HG03064 (cell line): ENCODE measurements at regions not wholly inside any gene's neighbourhood (a gene's known extent, or its start where the extent isn't known, plus 50 kb on each side); places are given as distances from the start of the nearest gene placed in this dataset.
"Not testable (repeated sequence)": the region's sequence is repeated elsewhere in the genome, so short reads cannot be mapped to it uniquely, and the experiment has no call there.

Source experiments
- ATAC-seq: cut with Tn5 transposase; IDR thresholded peaks from one replicate; pipeline ENCODE4 v1.9.1; 2021; ENCODE audit warnings: low read depth; ENCODE audit not compliant: unreplicated experiment

GRCh38 chr4:141448490-141448889 is 187.9 kb upstream of the IL15 start:
- no peak for ATAC-seq

GRCh38 chr4:141449927-141450326 is 186.5 kb upstream of the IL15 start:
- no peak for ATAC-seq

GRCh38 chr4:141455651-141456050 is 180.7 kb upstream of the IL15 start:
- no peak for ATAC-seq

GRCh38 chr4:141457653-141458052 is 178.7 kb upstream of the IL15 start:
- no peak for ATAC-seq

GRCh38 chr4:141458501-141458900 is 177.9 kb upstream of the IL15 start:
- no peak for ATAC-seq

- ATAC-seq = no peak
Observed at GRCh38 chr4:141459020-141459419, 177.4 kb upstream of the IL15 start.

GRCh38 chr4:141462361-141462760 is 174.0 kb upstream of the IL15 start:
- ATAC-seq = no peak

GRCh38 chr4:141463678-141464077 is 172.7 kb upstream of the IL15 start:
- ATAC-seq = no peak

GRCh38 chr4:141464366-141464765 is 172.0 kb upstream of the IL15 start:
- ATAC-seq = no peak

GRCh38 chr4:141465171-141465570 is 171.2 kb upstream of the IL15 start:
- ATAC-seq = no peak

GRCh38 chr4:141467225-141467624 is 169.2 kb upstream of the IL15 start:
- no peak for ATAC-seq

GRCh38 chr4:141469392-141469791 is 167.0 kb upstream of the IL15 start:
- ATAC-seq = no peak

GRCh38 chr4:141473026-141473540 is 163.3 kb upstream of the IL15 start:
- ATAC-seq = no peak

- ATAC-seq = no peak
Observed at GRCh38 chr4:141473952-141474351, 162.4 kb upstream of the IL15 start.

GRCh38 chr4:141480950-141481349 is 155.4 kb upstream of the IL15 start:
- ATAC-seq = no peak

- not testable (repeated sequence) for ATAC-seq
Observed at GRCh38 chr4:141484298-141484697, 152.1 kb upstream of the IL15 start.

GRCh38 chr4:141486375-141486997 is 149.9 kb upstream of the IL15 start:
- no peak for ATAC-seq

GRCh38 chr4:141497627-141498026 is 138.8 kb upstream of the IL15 start:
- peak; percentile 87 for ATAC-seq

- no peak for ATAC-seq
Observed at GRCh38 chr4:141499261-141499853, 137.0 kb upstream of the IL15 start.

- no peak for ATAC-seq
Observed at GRCh38 chr4:141501395-141501794, 135.0 kb upstream of the IL15 start.

GRCh38 chr4:141501931-141502330 is 134.5 kb upstream of the IL15 start:
- no peak for ATAC-seq

GRCh38 chr4:141502755-141503154 is 133.6 kb upstream of the IL15 start:
- ATAC-seq = no peak
